ENCODE measurements at regions not wholly inside any gene's neighbourhood (a gene's known extent, or its start where the extent isn't known, plus 50 kb on each side); places are given as distances from the start of the nearest gene placed in this dataset.
"Not testable (repeated sequence)": the region's sequence is repeated elsewhere in the genome, so short reads cannot be mapped to it uniquely, and the experiment has no call there.

GRCh38 chr2:234693681-234694190 lies 196.9 kb upstream of the ARL4C start:
- DNase-seq (ENCODE audit: low read depth) = not testable (repeated sequence)

- not testable (repeated sequence) for DNase-seq (ENCODE audit: low read depth)
These were observed 196.3 kb upstream of the ARL4C start for GRCh38 chr2:234693191-234693590.

GRCh38 chr2:234691968-234692955 lies 195.4 kb upstream of the ARL4C start:
- DNase-seq (ENCODE audit: low read depth) = no peak

GRCh38 chr2:234691214-234691575 lies 194.3 kb upstream of the ARL4C start:
- no peak for DNase-seq (ENCODE audit: low read depth)

- no peak for DNase-seq (ENCODE audit: low read depth)
These were observed 193.8 kb upstream of the ARL4C start for GRCh38 chr2:234690569-234691213.

GRCh38 chr2:234689911-234690379 lies 193.1 kb upstream of the ARL4C start:
- DNase-seq (ENCODE audit: low read depth) = no peak

GRCh38 chr2:234687718-234688475 lies 191.0 kb upstream of the ARL4C start:
- DNase-seq (ENCODE audit: low read depth) = no peak

GRCh38 chr2:234686088-234686890 lies 189.4 kb upstream of the ARL4C start:
- DNase-seq (ENCODE audit: low read depth) = no peak

- DNase-seq (ENCODE audit: low read depth) = no peak
These were observed 187.6 kb upstream of the ARL4C start for GRCh38 chr2:234684466-234684865.

- DNase-seq (ENCODE audit: low read depth) = no peak
These were observed 187.1 kb upstream of the ARL4C start for GRCh38 chr2:234683950-234684349.

- DNase-seq (ENCODE audit: low read depth) = no peak
These were observed 185.8 kb upstream of the ARL4C start for GRCh38 chr2:234682492-234683228.

GRCh38 chr2:234680688-234681619 lies 184.1 kb upstream of the ARL4C start:
- DNase-seq (ENCODE audit: low read depth) = no peak

- no peak for DNase-seq (ENCODE audit: low read depth)
These were observed 183.1 kb upstream of the ARL4C start for GRCh38 chr2:234679741-234680687.

GRCh38 chr2:234679301-234679740 lies 182.4 kb upstream of the ARL4C start:
- no peak for DNase-seq (ENCODE audit: low read depth)

GRCh38 chr2:234678711-234679110 lies 181.8 kb upstream of the ARL4C start:
- no peak for DNase-seq (ENCODE audit: low read depth)

GRCh38 chr2:234677758-234678538 lies 181.1 kb upstream of the ARL4C start:
- DNase-seq (ENCODE audit: low read depth) = no peak

- DNase-seq (ENCODE audit: low read depth) = no peak
These were observed 180.0 kb upstream of the ARL4C start for GRCh38 chr2:234676783-234677450.

Data from activated T-helper 9 cell treated with anti-CD3 and anti-CD28 coated beads, Interleukin-2, amount 50 U/mL, for 16 hours (primary cell).